ENCODE measurements at regions not wholly inside any gene's neighbourhood (a gene's known extent, or its start where the extent isn't known, plus 50 kb on each side); places are given as distances from the start of the nearest gene placed in this dataset.
"Not testable (repeated sequence)": the region's sequence is repeated elsewhere in the genome, so short reads cannot be mapped to it uniquely, and the experiment has no call there.

- no peak overlapping the region for H3K4me3 ChIP-seq
- H3K9ac ChIP-seq (ENCODE audit: insufficient read depth in 1 of 2, low read length in 2 of 2): no peak overlapping the region
- H3K36me3 ChIP-seq (ENCODE audit: control insufficient read depth in 4 of 4, insufficient read depth in 4 of 4, low read length in 4 of 4): no peaks in the 10 kb centered on the region
- no peaks in the 10 kb centered on the region for H3K9me3 ChIP-seq (ENCODE audit: control insufficient read depth in 4 of 4, insufficient read depth in 3 of 4, low read length in 3 of 4)
- TF ChIP-seq, protein P1, sequence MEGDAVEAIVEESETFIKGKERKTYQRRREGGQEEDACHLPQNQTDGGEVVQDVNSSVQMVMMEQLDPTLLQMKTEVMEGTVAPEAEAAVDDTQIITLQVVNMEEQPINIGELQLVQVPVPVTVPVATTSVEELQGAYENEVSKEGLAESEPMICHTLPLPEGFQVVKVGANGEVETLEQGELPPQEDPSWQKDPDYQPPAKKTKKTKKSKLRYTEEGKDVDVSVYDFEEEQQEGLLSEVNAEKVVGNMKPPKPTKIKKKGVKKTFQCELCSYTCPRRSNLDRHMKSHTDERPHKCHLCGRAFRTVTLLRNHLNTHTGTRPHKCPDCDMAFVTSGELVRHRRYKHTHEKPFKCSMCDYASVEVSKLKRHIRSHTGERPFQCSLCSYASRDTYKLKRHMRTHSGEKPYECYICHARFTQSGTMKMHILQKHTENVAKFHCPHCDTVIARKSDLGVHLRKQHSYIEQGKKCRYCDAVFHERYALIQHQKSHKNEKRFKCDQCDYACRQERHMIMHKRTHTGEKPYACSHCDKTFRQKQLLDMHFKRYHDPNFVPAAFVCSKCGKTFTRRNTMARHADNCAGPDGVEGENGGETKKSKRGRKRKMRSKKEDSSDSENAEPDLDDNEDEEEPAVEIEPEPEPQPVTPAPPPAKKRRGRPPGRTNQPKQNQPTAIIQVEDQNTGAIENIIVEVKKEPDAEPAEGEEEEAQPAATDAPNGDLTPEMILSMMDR (IDR thresholded peaks at IDR 0.05; ENCODE audit: control extremely low read depth, extremely low read depth): no peak
- WGBS, 2 donors: 61 to 75% methylated on average over 2 of the region's 2 CpGs
- no peaks in the 10 kb centered on the region for H3K27me3 ChIP-seq (ENCODE audit: control insufficient read depth in 3 of 3, insufficient read depth in 3 of 3, low read length in 2 of 3)
- DNase-seq (no peak), ATAC-seq (ENCODE audit: insufficient read depth, low FRiP score) (no peak)
- no peak overlapping the region for H3K27ac ChIP-seq (ENCODE audit: low read depth in 1 of 2, low read length in 1 of 2)
- no peaks in the 10 kb centered on the region for H3K4me1 ChIP-seq (ENCODE audit: control insufficient read depth in 5 of 5, insufficient read depth in 5 of 5, low read length in 5 of 5)
These were observed 371.9 kb upstream of the SPAG17 start for GRCh38 chr1:118556936-118557335.

GRCh38 chr1:118555638-118556037 lies 370.6 kb upstream of the SPAG17 start:
- H3K9ac ChIP-seq (ENCODE audit: insufficient read depth in 1 of 2, low read length in 2 of 2): no peak overlapping the region
- no peaks in the 10 kb centered on the region for H3K4me1 ChIP-seq (ENCODE audit: control insufficient read depth in 5 of 5, insufficient read depth in 5 of 5, low read length in 5 of 5)
- no peaks in the 10 kb centered on the region for H3K9me3 ChIP-seq (ENCODE audit: control insufficient read depth in 4 of 4, insufficient read depth in 3 of 4, low read length in 3 of 4)
- ATAC-seq (ENCODE audit: insufficient read depth, low FRiP score): no peak
- H3K27ac ChIP-seq (ENCODE audit: low read depth in 1 of 2, low read length in 1 of 2): no peak overlapping the region
- DNase-seq: no peak
- 84 to 92% methylated on average over 3 of the region's 3 CpGs for WGBS, 2 donors
- H3K4me3 ChIP-seq: no peak overlapping the region
- TF ChIP-seq, protein P1 (IDR thresholded peaks at IDR 0.05; ENCODE audit: control extremely low read depth, extremely low read depth): no peak
- H3K36me3 ChIP-seq (ENCODE audit: control insufficient read depth in 4 of 4, insufficient read depth in 4 of 4, low read length in 4 of 4): no peaks in the 10 kb centered on the region
- H3K27me3 ChIP-seq (ENCODE audit: control insufficient read depth in 3 of 3, insufficient read depth in 3 of 3, low read length in 2 of 3): no peaks in the 10 kb centered on the region

DNA sequence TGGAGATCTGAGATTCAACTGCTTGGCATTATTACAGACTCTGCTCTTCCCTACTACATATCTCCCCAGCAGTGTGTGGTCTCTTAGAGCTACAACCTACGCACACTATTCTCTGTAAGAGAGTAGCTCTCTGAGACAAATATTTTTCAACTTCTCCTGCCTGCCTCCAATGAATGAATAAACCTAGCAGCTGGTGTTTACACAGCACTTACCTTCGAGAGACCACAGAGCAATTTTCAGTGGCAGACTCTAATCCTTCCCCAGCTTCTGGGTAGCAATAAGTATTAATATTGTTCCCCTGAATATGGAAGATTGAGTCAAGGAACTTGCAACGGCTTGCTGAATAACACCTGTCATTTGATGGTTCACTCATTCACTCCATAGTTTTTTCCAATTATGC lies 350.9 kb upstream of the SPAG17 start:
- ATAC-seq (ENCODE audit: insufficient read depth, low FRiP score) (no peak), DNase-seq (peak in 1 of 3 donors; percentile 24)
- H3K27me3 ChIP-seq (ENCODE audit: control insufficient read depth in 3 of 3, insufficient read depth in 3 of 3, low read length in 2 of 3): no peaks in the 10 kb centered on the region
- no peak overlapping the region for H3K9ac ChIP-seq (ENCODE audit: insufficient read depth in 1 of 2, low read length in 2 of 2)
- H3K4me3 ChIP-seq: no peak overlapping the region
- H3K27ac ChIP-seq (ENCODE audit: low read depth in 1 of 2, low read length in 1 of 2): no peak overlapping the region
- WGBS, 2 donors: 56 to 74% methylated on average over 3 of the region's 3 CpGs
- no peaks in the 10 kb centered on the region for H3K36me3 ChIP-seq (ENCODE audit: control insufficient read depth in 4 of 4, insufficient read depth in 4 of 4, low read length in 4 of 4)
- no peaks in the 10 kb centered on the region for H3K9me3 ChIP-seq (ENCODE audit: control insufficient read depth in 4 of 4, insufficient read depth in 3 of 4, low read length in 3 of 4)
- TF ChIP-seq, protein P1 (IDR thresholded peaks at IDR 0.05; ENCODE audit: control extremely low read depth, extremely low read depth): no peak
- H3K4me1 ChIP-seq (ENCODE audit: control insufficient read depth in 5 of 5, insufficient read depth in 5 of 5, low read length in 5 of 5): no peaks in the 10 kb centered on the region

GRCh38 chr1:118511922-118512321 lies 326.9 kb upstream of the SPAG17 start:
- not testable (repeated sequence) for H3K27me3 ChIP-seq (ENCODE audit: control insufficient read depth in 3 of 3, insufficient read depth in 3 of 3, low read length in 2 of 3); ATAC-seq (ENCODE audit: insufficient read depth, low FRiP score); H3K9me3 ChIP-seq (ENCODE audit: control insufficient read depth in 4 of 4, insufficient read depth in 3 of 4, low read length in 3 of 4); H3K9ac ChIP-seq (ENCODE audit: insufficient read depth in 1 of 2, low read length in 2 of 2); H3K4me3 ChIP-seq; H3K36me3 ChIP-seq (ENCODE audit: control insufficient read depth in 4 of 4, insufficient read depth in 4 of 4, low read length in 4 of 4); H3K27ac ChIP-seq (ENCODE audit: low read depth in 1 of 2, low read length in 1 of 2); H3K4me1 ChIP-seq (ENCODE audit: control insufficient read depth in 5 of 5, insufficient read depth in 5 of 5, low read length in 5 of 5); DNase-seq
- 81 to 82% methylated on average over 1 of the region's 1 CpG for WGBS, 2 donors

Measured in lung (tissue), 11 donors.